Parathyroid adenoma (tissue), 2 donors: ENCODE measurements at regions not wholly inside any gene's neighbourhood (a gene's known extent, or its start where the extent isn't known, plus 50 kb on each side); places are given as distances from the start of the nearest gene placed in this dataset.

ENCODE experiments used
- H2AFZ ChIP-seq: fragments of 300-600 bp; sonication (generic); one replicate; pipeline ENCODE4 v1.7.0; 2017; ENCODE audit warnings: antibody characterized with exemption, mild to moderate bottlenecking
- H3K27ac ChIP-seq: fragments of 300-600 bp; sonication (generic); one replicate; pipeline ENCODE4 v1.7.0; 2017
- H3K27me3 ChIP-seq: fragments of 300-600 bp; sonication (generic); one replicate; pipeline ENCODE4 v1.7.0; 2017; ENCODE audit warnings: low read length; ENCODE audit not compliant: control insufficient read depth, insufficient read depth
- H3K36me3 ChIP-seq: fragments of 300-600 bp; sonication (generic); one replicate; pipeline ENCODE4 v1.7.0; 2017; ENCODE audit warnings: low read length; ENCODE audit not compliant: control insufficient read depth, insufficient read depth
- H3K4me1 ChIP-seq: fragments of 300-600 bp; sonication (generic); one replicate; pipeline ENCODE4 v1.7.0; 2017; ENCODE audit warnings: control low read depth
- H3K4me2 ChIP-seq: fragments of 300-600 bp; sonication (generic); one replicate; pipeline ENCODE4 v1.7.0; 2017; ENCODE audit warnings: low read length
- H3K4me3 ChIP-seq: fragments of 300-600 bp; sonication (generic); one replicate; pipeline ENCODE4 v1.7.0; 2017; ENCODE audit warnings: low read depth, low read length
- H3K79me2 ChIP-seq: fragments of 300-600 bp; sonication (generic); one replicate; pipeline ENCODE4 v1.7.0; 2017; ENCODE audit warnings: control low read depth
- H3K9ac ChIP-seq: fragments of 300-600 bp; sonication (generic); one replicate; pipeline ENCODE4 v1.7.0; 2017; ENCODE audit warnings: mild to moderate bottlenecking
- H3K9me3 ChIP-seq: fragments of 300-600 bp; sonication (generic); one replicate; pipeline ENCODE4 v1.7.0; 2017; ENCODE audit warnings: low read length; ENCODE audit not compliant: control insufficient read depth
- CTCF ChIP-seq: fragments of 300-600 bp; sonication (generic); IDR thresholded peaks from one replicate; pipeline ENCODE4 v1.7.0; 2017; ENCODE audit warnings: antibody characterized with exemption, mild to moderate bottlenecking
- donor health status: primary hyperparathyroidism.

- no peak for TF ChIP-seq CTCF
- H3K4me3 ChIP-seq, result no peak overlapping the region
Measured at GRCh38 chr17:73791631-73792030, 147.4 kb upstream of the SDK2 start.

DNA sequence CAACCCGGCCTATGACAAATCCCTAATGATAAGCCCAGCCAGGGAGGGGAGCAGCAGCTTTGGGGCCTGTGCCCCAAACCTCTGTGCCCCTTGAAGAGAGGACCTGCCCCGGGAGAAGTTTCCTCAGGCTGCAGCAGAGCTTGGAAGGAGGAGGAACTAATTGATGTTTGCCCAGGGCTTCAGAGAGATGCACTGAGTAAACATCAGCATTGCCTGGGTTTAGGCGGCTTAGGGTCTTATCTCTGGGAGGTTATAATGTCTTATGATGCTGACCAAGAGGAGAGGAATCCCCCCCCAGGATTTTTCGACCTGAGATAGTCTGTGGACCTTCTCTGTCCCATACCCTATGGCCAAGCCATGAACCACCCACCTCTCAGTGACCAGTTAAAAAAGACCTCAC lies 148.7 kb upstream of the SDK2 start:
- TF ChIP-seq CTCF, result no peak
- Histone ChIP-seq H3K9me3 (no peaks in the 10 kb centered on the region), H3K36me3 (no peaks in the 10 kb centered on the region), H3K4me1 (no peaks in the 10 kb centered on the region), H3K4me3 (no peak overlapping the region), H2AFZ (no peak overlapping the region), H3K4me2 (no peak overlapping the region), H3K9ac (no peak overlapping the region), H3K27me3 (no peaks in the 10 kb centered on the region), H3K79me2 (no peaks in the 10 kb centered on the region), H3K27ac (no peak overlapping the region)

More at GRCh38 chr17:73791631-73792030, 147.4 kb upstream of the SDK2 start:
- Histone ChIP-seq H3K4me1 (no peaks in the 10 kb centered on the region), H3K79me2 (no peaks in the 10 kb centered on the region), H3K27me3 (no peaks in the 10 kb centered on the region), H3K27ac (no peak overlapping the region), H3K9me3 (no peaks in the 10 kb centered on the region), H3K9ac (no peak overlapping the region), H3K36me3 (no peaks in the 10 kb centered on the region), H3K4me2 (no peak overlapping the region), H2AFZ (no peak overlapping the region)

- H3K4me1 ChIP-seq, result no peaks in the 10 kb centered on the region
- no peak overlapping the region for H3K9ac ChIP-seq
- H3K4me3 ChIP-seq, result no peak overlapping the region
- no peak overlapping the region for H3K4me2 ChIP-seq
- H3K9me3 ChIP-seq, result no peaks in the 10 kb centered on the region
- no peaks in the 10 kb centered on the region for H3K27me3 ChIP-seq
- no peak for TF ChIP-seq CTCF
- no peaks in the 10 kb centered on the region for H3K79me2 ChIP-seq
- H2AFZ ChIP-seq, result no peak overlapping the region
- no peak overlapping the region for H3K27ac ChIP-seq
- no peaks in the 10 kb centered on the region for H3K36me3 ChIP-seq
Measured at GRCh38 chr17:73794336-73794735, 150.1 kb upstream of the SDK2 start.

DNA sequence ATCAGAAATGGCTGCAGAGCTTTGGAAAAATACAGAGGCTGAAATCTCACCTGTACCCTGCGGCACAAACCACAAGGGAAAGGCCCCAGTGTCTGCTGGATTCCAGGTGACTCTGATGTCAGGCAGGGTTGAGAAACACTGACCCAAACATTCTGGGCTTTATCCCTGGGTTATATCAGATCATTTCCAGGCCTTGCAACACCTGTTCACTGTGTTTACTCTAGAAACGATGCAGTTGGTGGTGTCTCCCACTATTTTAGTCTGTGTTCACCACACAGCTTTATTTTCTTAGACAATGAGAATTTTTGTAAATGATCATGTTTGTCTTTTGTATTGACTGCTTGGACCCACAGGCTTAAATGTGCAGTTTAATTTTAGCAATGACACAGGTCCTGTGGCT lies 151.5 kb upstream of the SDK2 start:
- Histone ChIP-seq H3K4me1 (no peaks in the 10 kb centered on the region), H3K36me3 (no peaks in the 10 kb centered on the region), H3K9ac (no peak overlapping the region), H3K4me3 (no peak overlapping the region), H2AFZ (no peak overlapping the region), H3K27me3 (no peaks in the 10 kb centered on the region), H3K79me2 (no peaks in the 10 kb centered on the region), H3K27ac (no peak overlapping the region), H3K4me2 (no peak overlapping the region), H3K9me3 (no peaks in the 10 kb centered on the region)
- TF ChIP-seq CTCF, result no peak

GRCh38 chr17:73797594-73798110 lies 153.4 kb upstream of the SDK2 start:
- H3K4me2 ChIP-seq, result no peak overlapping the region
- H3K9me3 ChIP-seq, result no peaks in the 10 kb centered on the region
- no peak overlapping the region for H2AFZ ChIP-seq
- no peak overlapping the region for H3K9ac ChIP-seq
- H3K27ac ChIP-seq, result no peak overlapping the region
- H3K27me3 ChIP-seq, result no peaks in the 10 kb centered on the region
- no peak overlapping the region for H3K4me3 ChIP-seq
- no peaks in the 10 kb centered on the region for H3K79me2 ChIP-seq
- no peak for TF ChIP-seq CTCF
- H3K4me1 ChIP-seq, result no peaks in the 10 kb centered on the region
- H3K36me3 ChIP-seq, result no peaks in the 10 kb centered on the region
